Thyroid gland (tissue), 4 donors: ENCODE measurements at regions not wholly inside any gene's neighbourhood (a gene's known extent, or its start where the extent isn't known, plus 50 kb on each side); places are given as distances from the start of the nearest gene placed in this dataset.

Experiments used
- DNase-seq, 2 donors: peaks; one replicate each; pipeline ENCODE4 v3.0.0-alpha.2; 2019
- H3K27ac ChIP-seq, 3 donors: fragments of 200-600 bp; sonication (generic); 1 replicate in 2 of 3; 2 replicates in 1 of 3; pipeline ENCODE4 v1.5.1; 2016 to 2019; ENCODE audit warnings: mild to moderate bottlenecking in 1 of 3, moderate library complexity in 1 of 3
- H3K27me3 ChIP-seq: fragments of 200-600 bp; sonication (generic); one replicate; pipeline ENCODE4 v1.5.1; 2019
- H3K36me3 ChIP-seq, 2 donors: fragments of 200-600 bp; sonication (generic); one replicate each; pipeline ENCODE4 v1.5.1; 2016 to 2019
- H3K4me1 ChIP-seq, 2 donors: fragments of 200-600 bp; sonication (generic); one replicate each; pipeline ENCODE4 v1.5.1; 2017 to 2019
- H3K4me3 ChIP-seq, 3 donors: fragments of 200-600 bp; sonication (generic); replicated peaks in 1 of 3; 1 replicate in 2 of 3; 2 replicates in 1 of 3; pipeline ENCODE4 v1.5.1; 2016; ENCODE audit warnings: mild to moderate bottlenecking in 1 of 3
- H3K9me3 ChIP-seq: fragments of 200-600 bp; sonication (generic); one replicate; pipeline ENCODE4 v1.5.1; 2017
- POLR2A ChIP-seq, 2 donors: fragments of 450-650 bp; IDR thresholded peaks; one replicate each; pipeline ENCODE4 v1.6.1; 2017; ENCODE audit warnings: antibody characterized with exemption in 2 of 2, mild to moderate bottlenecking in 2 of 2, moderate library complexity in 1 of 2
- WGBS, 2 donors: methylation state at CpG; one replicate each; pipeline ENCODE4 v1.1.5; 2017; 5-methylcytosine and 5-hydroxymethylcytosine counted together
- intact Hi-C: fragments of 100-400 bp; cut with DNase I; formaldehyde crosslinking; loops from one replicate; pipeline ENCODE4 v1.15.1; 2023
- TF ChIP-seq, protein P1 (sequence below), 6 experiments: fragments of 200-600 bp in 3 of 6; fragments of 450-650 bp in 3 of 6; sonication (generic) in 3 of 6; IDR thresholded peaks; one replicate each; pipeline ENCODE4 v1.5.1; 2016 to 2019; ENCODE audit warnings: antibody characterized with exemption in 6 of 6, mild to moderate bottlenecking in 2 of 6, inconsistent platforms in 1 of 6, moderate library complexity in 1 of 6

DNA sequence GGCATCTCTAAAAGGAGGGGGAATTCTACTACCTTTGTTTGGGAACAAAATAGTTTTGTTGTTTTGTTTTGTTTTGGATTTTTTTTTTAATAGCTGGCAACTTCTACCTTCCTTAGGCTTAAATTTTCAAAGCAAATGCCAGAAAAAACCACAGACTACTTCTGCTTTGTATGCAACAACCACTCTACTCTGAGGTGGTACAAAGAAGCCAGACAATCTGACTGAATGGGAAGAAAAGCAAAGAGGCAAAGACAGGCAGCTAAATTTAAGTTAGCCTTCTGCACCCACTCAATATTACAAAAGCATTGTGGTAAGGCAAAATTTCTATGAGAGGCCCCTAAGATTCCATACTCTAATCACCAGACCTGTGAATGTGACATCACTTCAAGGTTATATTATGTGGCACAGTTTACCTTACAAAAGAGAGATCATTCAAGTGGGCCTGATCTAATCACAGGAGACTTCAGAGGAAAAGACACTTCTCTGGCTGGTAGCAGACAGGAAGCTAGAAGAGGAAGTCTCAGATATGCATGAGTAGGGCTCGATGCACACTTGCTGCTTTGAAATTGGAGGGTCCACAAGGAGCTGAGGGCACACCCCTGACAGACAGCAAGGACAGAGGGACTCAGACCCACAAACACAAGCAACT lies 566.6 kb downstream of the RPS29 start:
- TF ChIP-seq POLR2A (IDR thresholded peaks at IDR 0.05) = no peak
- TF ChIP-seq, protein P1, sequence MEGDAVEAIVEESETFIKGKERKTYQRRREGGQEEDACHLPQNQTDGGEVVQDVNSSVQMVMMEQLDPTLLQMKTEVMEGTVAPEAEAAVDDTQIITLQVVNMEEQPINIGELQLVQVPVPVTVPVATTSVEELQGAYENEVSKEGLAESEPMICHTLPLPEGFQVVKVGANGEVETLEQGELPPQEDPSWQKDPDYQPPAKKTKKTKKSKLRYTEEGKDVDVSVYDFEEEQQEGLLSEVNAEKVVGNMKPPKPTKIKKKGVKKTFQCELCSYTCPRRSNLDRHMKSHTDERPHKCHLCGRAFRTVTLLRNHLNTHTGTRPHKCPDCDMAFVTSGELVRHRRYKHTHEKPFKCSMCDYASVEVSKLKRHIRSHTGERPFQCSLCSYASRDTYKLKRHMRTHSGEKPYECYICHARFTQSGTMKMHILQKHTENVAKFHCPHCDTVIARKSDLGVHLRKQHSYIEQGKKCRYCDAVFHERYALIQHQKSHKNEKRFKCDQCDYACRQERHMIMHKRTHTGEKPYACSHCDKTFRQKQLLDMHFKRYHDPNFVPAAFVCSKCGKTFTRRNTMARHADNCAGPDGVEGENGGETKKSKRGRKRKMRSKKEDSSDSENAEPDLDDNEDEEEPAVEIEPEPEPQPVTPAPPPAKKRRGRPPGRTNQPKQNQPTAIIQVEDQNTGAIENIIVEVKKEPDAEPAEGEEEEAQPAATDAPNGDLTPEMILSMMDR (IDR thresholded peaks at IDR 0.05) = no peak
- Histone ChIP-seq H3K36me3 (no peaks in the 10 kb centered on the region), H3K4me1 (peaks cover 0 to 16% of the 10 kb centered on the region in 2 donors), H3K4me3 (no peak overlapping the region), H3K27ac (peak overlapping the region in 2 of 3 donors; percentile 2 to 24), H3K9me3 (no peaks in the 10 kb centered on the region), H3K27me3 (no peaks in the 10 kb centered on the region)
- WGBS, 2 donors = 9 to 31% methylated on average over 1 of the region's 1 CpG
- intact Hi-C loops = no loop called here
- no peak for DNase-seq

DNA sequence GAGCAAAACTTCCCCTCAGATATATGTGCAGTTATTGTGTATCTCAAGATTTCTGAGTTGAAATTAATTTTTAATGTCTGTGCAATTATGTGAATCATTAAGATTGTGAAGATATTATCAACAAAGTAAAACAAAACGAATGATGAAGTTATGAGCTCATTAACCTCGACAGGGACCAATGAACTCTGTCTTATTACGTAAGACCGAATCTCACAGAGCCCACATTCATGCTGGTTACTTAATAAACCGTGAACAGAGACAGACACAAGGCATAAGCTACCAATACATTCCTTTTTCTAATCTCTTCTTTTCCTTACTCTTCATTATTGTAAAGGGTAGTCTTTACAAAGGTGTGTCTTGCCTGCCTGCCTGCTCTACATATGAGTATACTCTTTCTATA lies 568.7 kb downstream of the RPS29 start:
- WGBS, 2 donors = 54 to 65% methylated on average over 5 of the region's 5 CpGs
- Histone ChIP-seq H3K4me1 (peaks cover 0 to 16% of the 10 kb centered on the region in 2 donors), H3K9me3 (no peaks in the 10 kb centered on the region), H3K4me3 (no peak overlapping the region), H3K27me3 (no peaks in the 10 kb centered on the region), H3K36me3 (no peaks in the 10 kb centered on the region), H3K27ac (no peak overlapping the region)
- intact Hi-C loops = no loop called here
- DNase-seq = no peak
- TF ChIP-seq POLR2A (IDR thresholded peaks at IDR 0.05) = no peak
- TF ChIP-seq, protein P1 (IDR thresholded peaks at IDR 0.05) = no peak

DNA sequence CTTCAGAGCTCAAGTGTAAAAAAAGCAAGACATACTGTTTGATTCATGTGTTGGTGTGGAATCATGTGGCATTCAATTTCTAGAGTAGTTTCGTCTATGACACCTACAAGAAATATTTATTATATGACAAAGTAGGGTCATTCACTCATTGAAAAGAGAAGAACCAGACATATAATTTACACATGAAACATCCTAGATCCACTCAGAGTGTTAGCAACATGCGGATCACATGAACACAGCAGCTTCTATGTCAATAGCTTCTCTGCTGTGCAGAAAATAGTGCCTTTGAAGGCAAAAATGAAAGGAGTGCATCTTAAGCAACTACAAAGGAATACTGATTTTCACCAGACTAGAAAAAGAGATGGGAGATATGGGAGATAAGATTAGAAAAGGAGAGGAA lies 569.8 kb downstream of the RPS29 start:
- Histone ChIP-seq H3K4me3 (no peak overlapping the region), H3K4me1 (peaks cover 0 to 16% of the 10 kb centered on the region in 2 donors), H3K9me3 (no peaks in the 10 kb centered on the region), H3K36me3 (no peaks in the 10 kb centered on the region), H3K27ac (no peak overlapping the region), H3K27me3 (no peaks in the 10 kb centered on the region)
- DNase-seq = no peak
- TF ChIP-seq POLR2A (IDR thresholded peaks at IDR 0.05) = no peak
- TF ChIP-seq, protein P1 (IDR thresholded peaks at IDR 0.05) = no peak
- intact Hi-C loops = no loop called here
- 89 to 95% methylated on average over 2 of the region's 2 CpGs for WGBS, 2 donors

DNA sequence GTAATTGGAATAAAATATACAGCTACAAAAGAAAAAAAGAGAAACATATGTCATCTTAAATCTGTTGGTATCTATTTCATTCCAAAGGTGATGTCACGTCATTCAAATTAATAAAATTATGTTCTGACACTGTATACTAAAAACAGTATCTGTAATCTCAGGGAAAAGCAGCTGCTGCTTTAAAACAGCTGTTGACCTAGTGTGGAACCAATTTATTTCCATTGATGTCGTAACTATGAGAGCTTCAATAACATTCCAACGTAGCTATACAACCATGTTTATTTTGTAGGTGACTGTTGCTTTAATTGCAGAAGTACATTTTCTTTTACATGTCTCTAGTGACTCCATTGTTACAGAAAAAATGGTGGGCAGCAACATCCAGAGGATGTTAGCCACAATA lies 571.7 kb downstream of the RPS29 start:
- Histone ChIP-seq H3K4me1 (peaks cover 0 to 9% of the 10 kb centered on the region in 2 donors), H3K36me3 (no peaks in the 10 kb centered on the region), H3K4me3 (no peak overlapping the region), H3K9me3 (no peaks in the 10 kb centered on the region), H3K27ac (no peak overlapping the region), H3K27me3 (no peaks in the 10 kb centered on the region)
- no peak for TF ChIP-seq POLR2A (IDR thresholded peaks at IDR 0.05)
- TF ChIP-seq, protein P1 (IDR thresholded peaks at IDR 0.05) = no peak
- 78 to 79% methylated on average over 3 of the region's 3 CpGs for WGBS, 2 donors
- no peak for DNase-seq
- intact Hi-C loops = no loop called here

DNA sequence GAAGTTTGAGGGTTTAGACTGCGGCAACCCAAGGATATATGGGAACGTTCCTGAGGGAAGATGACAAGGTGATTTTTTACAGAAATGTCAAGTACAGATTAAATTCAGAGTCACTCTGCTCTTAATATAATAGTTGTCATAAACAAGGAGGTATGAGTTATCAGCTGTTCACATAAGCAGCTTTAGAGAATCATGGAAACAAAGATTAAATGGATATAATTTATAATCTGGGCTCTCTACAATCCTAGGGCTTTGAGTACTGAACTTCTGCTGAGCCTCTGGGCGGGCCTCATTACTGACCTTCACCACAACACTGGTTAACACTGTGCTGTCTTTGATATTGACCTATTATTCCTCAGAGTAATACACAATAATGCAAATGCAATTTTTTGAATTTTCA lies 577.8 kb downstream of the RPS29 start:
- intact Hi-C loops = no loop called here

More for the DNA sequence above, 577.8 kb downstream of the RPS29 start:
- no peaks in the 10 kb centered on the region for H3K36me3 ChIP-seq
- WGBS, 2 donors = 81 to 85% methylated on average over 3 of the region's 3 CpGs
- TF ChIP-seq, protein P1 (IDR thresholded peaks at IDR 0.05) = no peak
- TF ChIP-seq POLR2A (IDR thresholded peaks at IDR 0.05) = no peak
- no peaks in the 10 kb centered on the region for H3K4me1 ChIP-seq
- H3K27me3 ChIP-seq = no peaks in the 10 kb centered on the region
- H3K4me3 ChIP-seq = no peak overlapping the region
- H3K9me3 ChIP-seq = no peaks in the 10 kb centered on the region
- no peak overlapping the region for H3K27ac ChIP-seq
- DNase-seq = no peak
